ENCODE measurements at regions not wholly inside any gene's neighbourhood (a gene's known extent, or its start where the extent isn't known, plus 50 kb on each side); places are given as distances from the start of the nearest gene placed in this dataset.

- TF ChIP-seq EZH2phosphoT487 (IDR thresholded peaks at IDR 0.05; ENCODE audit: borderline replicate concordance, low read length) (no peak), CTCF (IDR thresholded peaks at IDR 0.05; ENCODE audit: low read depth, low read length, poor library complexity, severe bottlenecking) (no peak)
These were observed 194.8 kb upstream of the FBXL7 start for GRCh38 chr5:15304914-15305834.

Measured in DOHH2 (cell line).